GM12892 (cell line): ENCODE measurements at regions not wholly inside any gene's neighbourhood (a gene's known extent, or its start where the extent isn't known, plus 50 kb on each side); places are given as distances from the start of the nearest gene placed in this dataset.

Experiments used
- POLR2A ChIP-seq: IDR thresholded peaks from 2 replicates; pipeline ENCODE4 v1.6.1; 2011; ENCODE audit warnings: low read depth, low read length, control low read depth
- POLR2AphosphoS5 ChIP-seq: IDR thresholded peaks from 2 replicates; pipeline ENCODE4 v1.6.1; 2011; ENCODE audit warnings: low read depth, low read length, control low read depth
- TAF1 ChIP-seq: IDR thresholded peaks from 2 replicates; pipeline ENCODE4 v1.6.1; 2011; ENCODE audit warnings: low read depth, mild to moderate bottlenecking, control low read depth, low read length, borderline replicate concordance

- TF ChIP-seq POLR2AphosphoS5 (no peak), POLR2A (no peak), TAF1 (no peak)
These were observed 1303.1 kb downstream of the UQCRFS1 start for GRCh38 chr19:27909861-27910260.
